HG02798 (cell line): ENCODE measurements at regions not wholly inside any gene's neighbourhood (a gene's known extent, or its start where the extent isn't known, plus 50 kb on each side); places are given as distances from the start of the nearest gene placed in this dataset.

Experiments used
- ATAC-seq: cut with Tn5 transposase; IDR thresholded peaks from one replicate; pipeline ENCODE4 v1.9.1; 2021; ENCODE audit warnings: mild to moderate bottlenecking; ENCODE audit not compliant: unreplicated experiment, poor library complexity

DNA sequence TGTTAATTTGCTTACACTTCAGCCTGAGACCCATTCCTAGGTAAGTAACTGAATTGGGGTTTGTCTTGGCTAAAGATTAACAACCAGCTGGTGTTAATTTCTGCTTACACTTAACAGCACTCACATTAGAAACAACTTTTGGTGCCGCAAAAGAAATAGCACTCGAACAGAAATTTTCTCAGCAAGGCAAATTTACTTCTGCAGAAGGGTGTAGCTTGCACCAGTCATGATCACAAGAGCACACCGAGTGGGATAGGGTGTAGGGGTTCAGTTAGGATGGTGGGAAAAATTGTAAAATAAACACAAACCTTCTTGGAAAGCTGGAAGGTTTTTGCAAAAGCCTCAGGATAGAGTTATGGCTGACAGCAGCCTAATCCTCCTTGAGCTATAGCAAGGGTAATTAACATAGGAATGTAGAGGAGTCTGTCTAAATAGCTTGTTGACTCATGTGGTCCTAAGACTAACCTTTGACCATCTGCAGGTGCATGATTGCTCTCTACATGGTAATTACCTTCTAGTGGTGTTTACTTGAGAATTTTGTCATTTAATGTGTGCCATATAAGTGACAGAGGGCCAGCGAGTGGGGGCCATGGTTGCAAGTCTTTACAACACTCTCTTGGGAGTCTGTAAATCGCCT, 67.8 kb upstream of the CDK13 start:
- no peak for ATAC-seq

DNA sequence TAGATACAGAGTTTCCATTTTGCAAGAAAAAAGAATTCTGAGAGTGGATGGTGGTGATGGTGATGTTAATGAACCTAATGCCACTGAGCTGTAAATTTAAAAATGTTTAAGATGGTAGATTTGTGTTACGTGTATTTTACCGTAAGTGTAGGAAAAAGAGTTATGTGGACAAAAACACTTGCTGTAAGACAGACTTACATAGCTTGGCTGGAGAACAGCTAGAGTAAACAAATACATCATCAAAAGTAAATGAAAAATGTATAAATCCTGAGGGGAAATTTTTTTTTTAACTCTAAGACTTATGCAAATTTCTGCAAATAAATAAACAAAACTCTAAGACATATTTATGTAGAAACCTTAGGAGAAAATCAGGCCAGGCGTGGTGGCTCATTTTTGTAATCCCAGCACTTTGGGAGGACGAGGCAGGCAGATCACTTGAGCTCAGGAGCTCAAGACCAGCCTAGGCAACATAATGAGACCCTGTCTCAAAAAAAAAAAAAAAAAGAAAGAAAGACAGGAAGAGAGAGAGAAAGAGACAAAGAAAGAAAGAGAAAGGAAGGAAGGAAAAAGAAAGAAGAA, 66.2 kb upstream of the CDK13 start:
- no peak for ATAC-seq

- no peak for ATAC-seq
These were observed 61.7 kb upstream of the CDK13 start for GRCh38 chr7:39888171-39888853.

GRCh38 chr7:39890411-39890810, 59.6 kb upstream of the CDK13 start:
- ATAC-seq, result no peak

DNA sequence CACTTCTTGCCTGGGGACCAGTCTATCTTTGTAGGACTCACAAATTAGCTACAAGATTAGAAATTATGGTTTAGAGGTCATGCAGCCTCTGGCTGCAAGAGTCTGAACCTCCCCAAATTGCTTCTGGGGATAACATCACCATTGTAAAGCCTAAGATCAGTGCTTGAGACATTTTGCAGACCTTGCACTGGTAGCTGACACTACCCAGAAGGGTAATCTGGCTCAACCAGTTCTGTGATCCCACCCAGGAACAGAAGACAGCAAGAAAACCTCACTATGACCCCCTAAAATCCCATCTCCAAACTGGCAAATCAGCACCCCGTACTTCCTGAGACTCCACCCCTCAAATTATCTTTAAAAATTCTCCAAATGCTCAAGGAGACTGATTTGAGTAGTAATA, 58.2 kb upstream of the CDK13 start:
- no peak for ATAC-seq

- ATAC-seq, result no peak
These were observed 57.7 kb upstream of the CDK13 start for GRCh38 chr7:39892361-39892760.

DNA sequence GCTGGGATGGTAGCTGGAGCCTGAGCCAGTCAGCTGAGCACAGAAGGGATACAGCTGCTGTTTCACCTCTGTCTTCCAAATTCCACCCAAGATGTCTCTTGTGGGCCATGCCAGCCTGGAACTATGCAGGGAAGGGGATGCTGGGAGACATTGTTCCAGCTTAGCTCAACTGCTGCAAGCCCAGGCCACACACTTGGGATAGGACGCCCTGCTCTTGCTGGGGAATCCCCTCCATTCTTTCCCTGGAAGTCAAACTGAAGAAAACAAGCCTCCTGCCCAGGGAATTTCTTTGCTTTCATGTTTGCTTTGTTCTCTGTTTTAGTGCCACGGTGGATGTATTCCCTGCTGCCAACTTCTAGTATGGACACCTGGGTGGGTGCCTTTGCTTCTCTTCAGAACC, 55.2 kb upstream of the CDK13 start:
- no peak for ATAC-seq

DNA sequence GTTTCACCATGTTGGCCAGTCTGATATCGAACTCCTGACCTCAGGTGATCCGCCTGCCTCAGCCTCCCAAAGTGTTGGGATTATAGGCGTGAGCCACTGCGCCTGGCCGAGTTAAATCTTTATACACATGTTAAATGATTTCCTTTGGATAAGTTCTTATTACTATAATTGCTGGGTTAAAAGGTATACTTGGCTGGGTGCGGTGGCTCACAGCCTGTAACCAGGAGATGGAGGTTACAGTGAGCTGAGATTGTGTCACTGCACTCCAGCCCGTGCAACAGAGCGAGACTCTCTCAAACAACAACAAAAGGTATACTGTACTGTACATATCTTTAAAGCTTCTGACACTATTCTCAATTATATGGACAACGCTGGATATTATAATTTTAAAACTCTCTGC, 53.2 kb upstream of the CDK13 start:
- no peak for ATAC-seq

GRCh38 chr7:39898867-39899266, 51.2 kb upstream of the CDK13 start:
- no peak for ATAC-seq
